LNCAP (cell line): ENCODE measurements at regions not wholly inside any gene's neighbourhood (a gene's known extent, or its start where the extent isn't known, plus 50 kb on each side); places are given as distances from the start of the nearest gene placed in this dataset.

ENCODE experiments used
- CTCF ChIP-seq: fragments of 450-650 bp; IDR thresholded peaks from 2 replicates; pipeline ENCODE4 v1.5.1; 2017; ENCODE audit warnings: mild to moderate bottlenecking

GRCh38 chr1:157363660-157364140 is 188.6 kb downstream of the FCRL5 start:
- TF ChIP-seq CTCF: peak; percentile 88

- TF ChIP-seq CTCF: no peak
These were observed 192.3 kb downstream of the FCRL5 start for GRCh38 chr1:157360023-157360390.

- TF ChIP-seq CTCF: no peak
These were observed 192.8 kb downstream of the FCRL5 start for GRCh38 chr1:157359314-157360022.

GRCh38 chr1:157357111-157357510 is 195.2 kb downstream of the FCRL5 start:
- TF ChIP-seq CTCF: no peak

GRCh38 chr1:157356601-157357000 is 195.7 kb downstream of the FCRL5 start:
- no peak for TF ChIP-seq CTCF

- TF ChIP-seq CTCF: no peak
These were observed 198.8 kb downstream of the FCRL5 start for GRCh38 chr1:157353546-157353945.

GRCh38 chr1:157352817-157353408 is 199.4 kb downstream of the FCRL5 start:
- no peak for TF ChIP-seq CTCF
